Caco-2 (cell line): ENCODE measurements at regions not wholly inside any gene's neighbourhood (a gene's known extent, or its start where the extent isn't known, plus 50 kb on each side); places are given as distances from the start of the nearest gene placed in this dataset.

ENCODE experiments used
- BruUV-seq: library from RNA; stranded (reverse); fragments of 400-500 nt; replicated peaks from 2 replicates; lab custom pipeline; 2021; lab: Mats Ljungman, UMichigan
- CTCF ChIA-PET: fragments of 300-600 bp; sonication (Branson Sonifier 250); formaldehyde crosslinking; loops from one replicate; lab custom pipeline; 2022; ENCODE audit warnings: antibody characterized with exemption; lab: Charles Lee
- POLR2A ChIA-PET: fragments of 300-600 bp; sonication (Branson Sonifier 250); formaldehyde crosslinking; loops from one replicate; lab custom pipeline; 2022; ENCODE audit warnings: antibody characterized with exemption; lab: Charles Lee
- DNase-seq, 2 experiments: peaks; one replicate each; pipeline versions ENCODE4 v3.0.0 to v3.0.0-alpha.2; 2020 to 2022
- H3K27me3 ChIP-seq: replicated peaks from 2 replicates; pipeline ENCODE4 v1.6.0; 2011; ENCODE audit warnings: low read length; ENCODE audit not compliant: control insufficient read depth, insufficient read depth
- H3K36me3 ChIP-seq: 2 replicates; pipeline ENCODE4 v1.5.1; 2011; ENCODE audit warnings: low read length; ENCODE audit not compliant: control insufficient read depth, insufficient read depth
- H3K4me1 ChIP-seq: fragments of 250-450 bp; sonication (Bioruptor Pico); 2 replicates; pipeline ENCODE4 v1.5.1; 2020; ENCODE audit warnings: mild to moderate bottlenecking
- H3K4me3 ChIP-seq: 2 replicates; pipeline ENCODE4 v1.5.1; 2011; ENCODE audit warnings: low read depth, mild to moderate bottlenecking, control low read depth, low read length
- H3K9me3 ChIP-seq: fragments of 250-450 bp; sonication (Bioruptor Pico); 2 replicates; pipeline ENCODE4 v1.5.1; 2020; ENCODE audit warnings: mild to moderate bottlenecking, moderate library complexity
- H3K27ac Mint-ChIP-seq: one replicate; pipeline ENCODE4 v1.8.0; 2022; ENCODE audit warnings: mixed read lengths; ENCODE audit not compliant: unreplicated experiment
- H3K27me3 Mint-ChIP-seq: one replicate; pipeline ENCODE4 v1.8.0; 2022; ENCODE audit warnings: mixed read lengths; ENCODE audit not compliant: insufficient read depth, unreplicated experiment
- H3K36me3 Mint-ChIP-seq: one replicate; pipeline ENCODE4 v1.8.0; 2022; ENCODE audit warnings: mild to moderate bottlenecking, mixed read lengths; ENCODE audit not compliant: insufficient read depth, unreplicated experiment
- H3K4me1 Mint-ChIP-seq: one replicate; pipeline ENCODE4 v1.8.0; 2022; ENCODE audit warnings: low read depth, mixed read lengths; ENCODE audit not compliant: unreplicated experiment
- H3K4me3 Mint-ChIP-seq: one replicate; pipeline ENCODE4 v1.8.0; 2022; ENCODE audit warnings: mild to moderate bottlenecking, moderate library complexity, mixed read lengths; ENCODE audit not compliant: unreplicated experiment
- H3K9me3 Mint-ChIP-seq: one replicate; pipeline ENCODE4 v1.8.0; 2022; ENCODE audit warnings: mixed read lengths; ENCODE audit not compliant: unreplicated experiment
- intact Hi-C: fragments of 100-400 bp; cut with micrococcal nuclease; formaldehyde crosslinking; loops from one replicate; pipeline ENCODE4 v1.10.0; 2022; ENCODE audit not compliant: unreplicated experiment
- TF ChIP-seq, protein P1 (sequence below), 2 experiments: fragments of 200-600 bp in 1 of 2; IDR thresholded peaks; 1 replicate in 1 of 2; 2 replicates in 1 of 2; pipeline versions ENCODE4 v1.5.1 to v1.8.0; 2011 to 2022; ENCODE audit warnings: antibody characterized with exemption in 1 of 2, control low read depth in 1 of 2, inconsistent platforms in 1 of 2, low read depth in 1 of 2, low read length in 1 of 2, mild to moderate bottlenecking in 1 of 2, moderate library complexity in 1 of 2; ENCODE audit not compliant: insufficient read depth in 1 of 2, severe bottlenecking in 1 of 2, unreplicated experiment in 1 of 2

DNA sequence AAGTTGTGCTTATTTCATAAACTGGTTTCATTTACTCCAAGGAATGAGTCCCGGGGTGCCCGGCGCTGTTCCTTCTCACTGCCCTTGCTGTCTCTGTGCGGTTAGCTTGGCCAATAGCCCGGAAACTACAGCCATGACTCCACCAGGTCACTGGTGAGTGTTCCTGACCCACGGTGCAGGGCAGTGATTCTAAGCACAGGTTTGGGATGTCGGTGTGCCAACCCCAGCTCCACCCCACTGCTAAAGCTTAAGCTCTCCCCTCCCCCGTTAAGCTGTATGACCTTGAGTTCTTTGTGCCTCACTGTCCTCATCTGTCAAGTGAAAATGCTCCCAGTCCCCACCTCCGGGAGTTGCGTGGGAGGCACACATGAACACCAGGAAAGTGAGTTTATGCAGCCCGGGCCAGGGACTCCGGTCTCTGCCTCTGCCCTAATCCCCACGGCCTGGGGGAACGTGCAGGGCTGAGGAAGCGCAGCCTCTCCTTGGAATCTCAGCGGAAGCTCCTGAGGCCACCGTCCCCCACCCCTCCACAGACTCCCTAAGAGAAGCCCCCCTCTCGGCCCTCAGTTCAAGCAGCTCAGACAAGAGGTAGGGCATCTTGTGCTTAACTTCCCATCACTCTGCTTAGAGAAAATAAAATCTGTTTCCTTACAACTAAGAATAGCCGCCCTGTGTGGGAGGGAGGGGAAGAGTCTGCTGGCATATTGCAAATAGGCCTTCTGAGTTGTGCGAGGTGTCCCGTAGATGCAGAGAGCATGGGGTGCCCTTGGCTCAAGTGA, 92.0 kb upstream of the RAI14 start:
- no peaks in the 10 kb centered on the region for H3K36me3 ChIP-seq
- Mint-ChIP-seq H3K27me3 (no peaks in the 10 kb centered on the region), H3K9me3 (no peaks in the 10 kb centered on the region), H3K4me1 (no peaks in the 10 kb centered on the region), H3K4me3 (no peak overlapping the region), H3K36me3 (no peaks in the 10 kb centered on the region), H3K27ac (no peak overlapping the region)
- ChIA-PET POLR2A (no interaction called here), CTCF (no interaction called here)
- intact Hi-C loops = no loop called here
- peaks cover 10% of the 10 kb centered on the region for H3K4me1 ChIP-seq
- no TSS peak for BruUV-seq
- DNase-seq = no peak
- TF ChIP-seq, protein P1, sequence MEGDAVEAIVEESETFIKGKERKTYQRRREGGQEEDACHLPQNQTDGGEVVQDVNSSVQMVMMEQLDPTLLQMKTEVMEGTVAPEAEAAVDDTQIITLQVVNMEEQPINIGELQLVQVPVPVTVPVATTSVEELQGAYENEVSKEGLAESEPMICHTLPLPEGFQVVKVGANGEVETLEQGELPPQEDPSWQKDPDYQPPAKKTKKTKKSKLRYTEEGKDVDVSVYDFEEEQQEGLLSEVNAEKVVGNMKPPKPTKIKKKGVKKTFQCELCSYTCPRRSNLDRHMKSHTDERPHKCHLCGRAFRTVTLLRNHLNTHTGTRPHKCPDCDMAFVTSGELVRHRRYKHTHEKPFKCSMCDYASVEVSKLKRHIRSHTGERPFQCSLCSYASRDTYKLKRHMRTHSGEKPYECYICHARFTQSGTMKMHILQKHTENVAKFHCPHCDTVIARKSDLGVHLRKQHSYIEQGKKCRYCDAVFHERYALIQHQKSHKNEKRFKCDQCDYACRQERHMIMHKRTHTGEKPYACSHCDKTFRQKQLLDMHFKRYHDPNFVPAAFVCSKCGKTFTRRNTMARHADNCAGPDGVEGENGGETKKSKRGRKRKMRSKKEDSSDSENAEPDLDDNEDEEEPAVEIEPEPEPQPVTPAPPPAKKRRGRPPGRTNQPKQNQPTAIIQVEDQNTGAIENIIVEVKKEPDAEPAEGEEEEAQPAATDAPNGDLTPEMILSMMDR (IDR thresholded peaks at IDR 0.05; ENCODE audit: insufficient read depth in 1 of 2, low read depth in 1 of 2, low read length in 1 of 2, severe bottlenecking in 1 of 2, unreplicated experiment in 1 of 2) = no peak
- no peaks in the 10 kb centered on the region for H3K9me3 ChIP-seq
- no peak overlapping the region for H3K4me3 ChIP-seq
- no peaks in the 10 kb centered on the region for H3K27me3 ChIP-seq

DNA sequence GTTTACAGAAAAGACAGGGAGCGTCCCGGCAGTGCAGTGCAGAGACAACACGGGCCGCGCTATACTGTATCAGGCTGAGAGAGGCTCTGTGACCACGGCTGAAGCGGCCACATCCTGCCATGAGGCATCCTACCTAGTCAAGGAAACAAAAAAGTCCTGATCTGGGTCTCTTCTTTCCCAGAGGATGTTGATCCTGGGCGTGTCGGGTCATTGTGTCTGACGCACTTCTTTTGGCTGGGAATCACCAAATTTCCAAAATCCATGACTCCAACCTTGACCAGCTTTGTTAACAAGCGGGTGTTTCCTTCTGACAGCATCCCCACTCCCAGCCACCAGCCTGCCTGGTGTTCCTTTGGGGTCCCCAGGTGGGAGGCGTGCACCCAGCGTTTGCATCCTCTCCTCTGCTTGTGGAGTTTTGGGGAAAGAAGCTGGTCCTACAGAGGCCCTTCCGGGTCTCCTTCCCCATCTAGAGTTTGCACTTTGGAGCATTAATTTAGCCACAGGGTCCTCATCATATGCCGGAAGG, 91.4 kb upstream of the RAI14 start:
- TF ChIP-seq, protein P1 (IDR thresholded peaks at IDR 0.05; ENCODE audit: insufficient read depth in 1 of 2, low read depth in 1 of 2, low read length in 1 of 2, severe bottlenecking in 1 of 2, unreplicated experiment in 1 of 2) = no peak
- H3K36me3 ChIP-seq = no peaks in the 10 kb centered on the region
- intact Hi-C loops = no loop called here
- no peaks in the 10 kb centered on the region for H3K9me3 Mint-ChIP-seq
- CTCF ChIA-PET = no interaction called here
- H3K4me1 Mint-ChIP-seq = no peaks in the 10 kb centered on the region
- POLR2A ChIA-PET = no interaction called here
- no peak for DNase-seq
- H3K9me3 ChIP-seq = no peaks in the 10 kb centered on the region
- peaks cover 10% of the 10 kb centered on the region for H3K4me1 ChIP-seq
- no peak overlapping the region for H3K27ac Mint-ChIP-seq
- no peaks in the 10 kb centered on the region for H3K36me3 Mint-ChIP-seq
- H3K4me3 Mint-ChIP-seq = no peak overlapping the region
- no peak overlapping the region for H3K4me3 ChIP-seq
- no peaks in the 10 kb centered on the region for H3K27me3 Mint-ChIP-seq
- no TSS peak for BruUV-seq
- no peaks in the 10 kb centered on the region for H3K27me3 ChIP-seq

DNA sequence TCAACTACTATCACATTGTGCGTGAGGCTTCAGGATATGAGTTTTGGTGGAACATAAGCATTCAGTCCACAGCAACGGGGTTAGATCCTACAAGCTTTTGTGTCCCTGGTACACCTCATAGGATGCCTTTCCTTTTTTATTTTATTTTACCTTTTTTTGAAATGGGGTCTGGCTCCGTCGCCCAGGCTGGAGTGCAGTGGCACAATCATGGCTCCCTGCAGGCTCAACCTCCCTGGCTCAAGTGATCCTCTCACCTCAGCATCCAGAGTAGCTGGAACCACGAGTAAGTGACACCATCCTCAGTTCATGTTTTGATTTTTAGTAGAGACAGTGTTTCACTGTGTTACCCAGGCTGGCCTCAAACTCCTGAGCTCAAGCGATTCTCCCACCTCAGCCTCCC, 86.0 kb upstream of the RAI14 start:
- CTCF ChIA-PET = no interaction called here

More for the DNA sequence above, 86.0 kb upstream of the RAI14 start:
- Histone ChIP-seq H3K36me3 (no peaks in the 10 kb centered on the region), H3K9me3 (no peaks in the 10 kb centered on the region), H3K4me3 (no peak overlapping the region), H3K27me3 (no peaks in the 10 kb centered on the region), H3K4me1 (no peaks in the 10 kb centered on the region)
- no peaks in the 10 kb centered on the region for H3K9me3 Mint-ChIP-seq
- no peak overlapping the region for H3K4me3 Mint-ChIP-seq
- no peaks in the 10 kb centered on the region for H3K27me3 Mint-ChIP-seq
- TF ChIP-seq, protein P1 (IDR thresholded peaks at IDR 0.05; ENCODE audit: insufficient read depth in 1 of 2, low read depth in 1 of 2, low read length in 1 of 2, severe bottlenecking in 1 of 2, unreplicated experiment in 1 of 2) = no peak
- intact Hi-C loops = no loop called here
- no peak for DNase-seq
- BruUV-seq = no TSS peak
- POLR2A ChIA-PET = no interaction called here
- H3K4me1 Mint-ChIP-seq = peaks cover 6% of the 10 kb centered on the region
- H3K27ac Mint-ChIP-seq = no peak overlapping the region
- no peaks in the 10 kb centered on the region for H3K36me3 Mint-ChIP-seq
